HG03457 (cell line): ENCODE measurements at regions not wholly inside any gene's neighbourhood (a gene's known extent, or its start where the extent isn't known, plus 50 kb on each side); places are given as distances from the start of the nearest gene placed in this dataset.
"Not testable (repeated sequence)": the region's sequence is repeated elsewhere in the genome, so short reads cannot be mapped to it uniquely, and the experiment has no call there.

ENCODE experiments used
- ATAC-seq: cut with Tn5 transposase; IDR thresholded peaks from one replicate; pipeline ENCODE4 v1.9.1; 2021; ENCODE audit warnings: moderate number of reproducible peaks; ENCODE audit not compliant: unreplicated experiment

DNA sequence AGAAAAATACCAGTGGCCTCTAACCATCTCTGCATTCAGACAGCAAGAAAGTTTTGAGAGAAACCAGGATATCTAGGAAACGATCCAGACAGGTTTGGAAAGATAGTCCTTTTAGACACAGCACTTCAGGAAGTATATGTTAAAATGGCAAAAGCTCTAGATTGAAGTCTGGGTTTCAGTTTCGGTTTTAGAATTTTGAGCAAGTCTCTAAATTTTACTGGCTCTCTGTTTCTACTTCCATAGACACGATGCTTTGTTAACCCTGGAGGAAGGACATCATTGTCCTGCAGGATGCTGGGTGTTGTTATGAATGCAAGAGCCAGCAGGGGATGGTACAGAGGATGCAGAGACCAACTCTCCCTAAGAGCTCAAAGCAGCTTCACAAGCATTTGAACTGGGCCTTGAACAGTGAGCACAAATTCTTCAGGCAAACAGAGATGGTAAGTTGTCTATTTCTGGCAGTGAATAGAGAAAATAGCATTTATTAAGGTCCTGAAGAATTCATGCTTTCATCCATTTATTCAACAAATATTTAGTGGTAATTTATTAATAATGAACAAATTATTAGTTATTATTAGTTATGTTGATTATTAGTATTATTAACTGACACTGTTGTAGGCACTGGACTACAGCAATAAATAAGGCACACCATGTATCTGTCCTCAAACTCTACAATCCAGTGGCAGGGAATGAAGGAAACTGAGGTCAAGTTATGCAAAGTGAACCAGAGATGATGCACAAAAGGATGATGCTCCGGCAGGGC, 152.7 kb upstream of the NRP1 start:
- no peak for ATAC-seq

DNA sequence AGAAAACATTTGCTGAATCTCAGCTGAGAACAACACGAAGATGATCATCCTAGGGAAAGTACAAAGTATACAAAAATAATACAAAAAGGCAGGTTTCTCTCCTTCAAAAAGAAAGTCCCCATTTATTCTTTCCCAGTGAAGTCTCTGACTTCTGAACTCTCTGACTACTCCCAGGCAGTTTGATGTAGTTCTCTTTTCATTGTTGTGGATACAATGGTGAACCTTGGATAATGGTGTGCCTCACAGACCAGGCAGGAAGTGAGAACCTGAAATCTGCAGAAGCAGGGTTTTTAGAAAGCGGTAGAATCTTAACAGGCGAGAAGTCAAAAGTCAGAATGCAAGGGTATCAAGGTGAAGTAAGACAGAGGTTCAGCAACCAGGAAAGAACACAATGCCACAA, 150.8 kb upstream of the NRP1 start:
- ATAC-seq = no peak

DNA sequence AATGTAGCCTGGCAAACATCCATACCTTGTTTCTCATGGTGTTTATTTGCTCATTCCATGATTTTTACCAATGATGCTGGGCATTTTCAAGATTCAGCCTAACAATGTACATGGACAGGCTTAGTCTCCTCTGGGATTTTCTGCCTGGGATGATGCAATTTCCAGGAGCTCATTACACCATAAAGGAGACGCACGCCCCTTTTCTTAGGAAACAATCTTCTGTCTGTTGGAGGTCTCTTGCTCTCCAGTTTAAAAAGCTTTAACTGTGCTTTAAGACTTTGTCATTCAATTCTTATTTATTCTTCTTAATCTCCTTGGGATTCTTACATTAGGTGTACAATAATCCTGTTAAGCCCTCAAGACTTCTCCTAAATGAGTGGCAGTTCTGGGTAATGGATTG, 150.3 kb upstream of the NRP1 start:
- no peak for ATAC-seq

DNA sequence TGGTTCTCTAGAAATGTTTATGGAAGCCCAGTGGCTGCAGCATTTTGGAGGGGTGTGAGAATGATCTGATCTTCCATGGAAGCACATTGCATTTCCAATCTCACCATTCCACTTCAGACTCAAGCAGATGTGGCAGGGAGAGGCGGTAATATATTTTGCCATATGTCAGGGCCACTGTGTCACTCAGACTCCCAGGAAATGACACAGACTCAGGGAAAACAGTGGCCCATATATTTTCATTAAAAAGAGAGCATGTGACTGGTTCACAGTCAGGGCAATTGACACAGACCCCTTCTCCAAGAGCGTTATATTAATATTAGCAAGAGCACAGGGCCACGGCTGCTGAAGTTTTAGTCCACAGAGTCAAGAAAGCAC, 149.3 kb upstream of the NRP1 start:
- no peak for ATAC-seq

GRCh38 chr10:33483124-33483815, 148.8 kb upstream of the NRP1 start:
- ATAC-seq = no peak

DNA sequence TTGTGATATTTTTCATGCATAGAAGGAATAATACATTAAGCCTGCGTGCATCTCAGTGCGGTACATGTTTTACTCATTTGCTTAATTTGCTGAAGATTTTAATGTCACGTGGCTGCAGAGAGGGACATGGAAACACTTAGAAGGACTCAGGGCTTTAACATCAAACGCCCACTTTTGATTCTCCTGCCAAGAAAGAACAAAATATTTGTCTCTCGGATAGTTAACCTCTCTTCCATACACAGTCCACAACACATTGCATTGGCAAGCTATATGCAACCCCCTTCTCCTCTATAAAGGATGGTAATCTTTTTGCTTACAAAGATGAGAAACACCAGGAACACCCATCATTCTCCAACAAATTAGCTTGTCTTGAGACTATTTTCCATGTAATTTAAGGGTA, 148.0 kb upstream of the NRP1 start:
- ATAC-seq = no peak

GRCh38 chr10:33481184-33481583, 146.7 kb upstream of the NRP1 start:
- no peak for ATAC-seq

DNA sequence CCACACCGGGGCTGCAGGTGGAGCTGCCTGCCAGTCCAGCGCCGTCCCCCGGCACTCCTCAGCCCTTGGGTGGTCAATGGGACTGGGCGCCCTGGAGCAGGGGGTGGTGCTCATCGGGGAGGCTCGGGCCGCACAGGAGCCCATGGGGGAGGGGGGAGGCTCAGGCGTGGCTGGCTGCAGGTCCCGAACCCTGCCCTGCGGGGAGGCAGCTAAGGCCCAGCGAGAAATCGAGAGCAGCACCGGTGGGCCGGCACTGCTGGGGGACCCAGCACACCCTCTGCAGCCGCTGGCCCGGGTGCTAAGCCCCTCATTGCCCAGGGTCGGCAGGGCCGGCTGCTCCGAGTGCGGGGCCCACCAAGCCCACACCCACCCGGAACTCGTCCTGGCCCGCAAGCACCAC, 145.9 kb upstream of the NRP1 start:
- ATAC-seq = not testable (repeated sequence)

DNA sequence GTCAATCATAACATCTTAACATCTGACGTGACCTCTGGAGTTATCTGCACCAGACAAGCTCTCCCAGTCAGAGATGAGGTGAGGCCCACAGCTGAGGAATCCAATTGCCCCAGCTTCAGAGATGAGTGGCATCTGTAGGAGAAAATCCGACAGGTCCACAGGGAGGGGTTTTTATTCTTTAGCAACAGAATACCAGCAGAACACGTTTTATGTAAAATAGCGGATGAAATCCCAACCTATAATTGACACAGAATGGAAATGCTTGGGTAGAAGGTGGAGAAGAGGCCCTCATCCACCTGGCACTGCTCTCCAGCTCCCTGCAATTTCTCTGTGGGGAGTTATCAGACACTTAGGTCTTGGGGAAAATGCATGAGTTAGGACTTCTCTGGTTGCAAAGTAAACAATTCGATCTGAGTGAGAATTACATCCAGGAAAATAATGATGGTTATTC, 144.2 kb upstream of the NRP1 start:
- ATAC-seq = no peak

DNA sequence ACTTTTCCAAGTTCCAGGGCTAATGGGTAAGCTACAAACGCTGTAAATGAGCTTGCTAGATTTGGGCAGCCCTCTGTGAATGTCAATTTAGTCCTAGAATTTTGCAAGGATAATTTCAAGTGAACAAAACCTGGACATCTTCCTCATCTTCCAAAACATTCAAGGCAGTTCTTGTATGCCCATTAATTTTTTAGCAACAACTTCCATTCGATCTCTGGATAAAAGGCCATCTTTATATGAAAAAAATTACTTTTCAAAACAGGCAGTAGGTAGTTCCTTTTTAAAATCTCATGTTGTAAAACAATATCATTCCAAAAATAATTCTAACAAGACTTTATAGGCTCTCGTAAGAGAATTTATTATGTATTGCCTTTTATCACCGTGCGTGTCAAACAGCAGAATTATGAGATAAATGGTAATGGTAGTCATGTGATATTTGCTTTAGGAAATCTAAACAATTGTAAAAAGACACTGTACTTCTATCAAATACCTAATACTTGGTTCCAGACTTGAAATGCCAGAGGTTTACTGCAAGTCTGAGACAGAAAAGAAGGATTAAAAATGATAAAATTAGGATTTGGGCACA, 143.7 kb upstream of the NRP1 start:
- no peak for ATAC-seq

GRCh38 chr10:33477291-33478088, 143.0 kb upstream of the NRP1 start:
- no peak for ATAC-seq

DNA sequence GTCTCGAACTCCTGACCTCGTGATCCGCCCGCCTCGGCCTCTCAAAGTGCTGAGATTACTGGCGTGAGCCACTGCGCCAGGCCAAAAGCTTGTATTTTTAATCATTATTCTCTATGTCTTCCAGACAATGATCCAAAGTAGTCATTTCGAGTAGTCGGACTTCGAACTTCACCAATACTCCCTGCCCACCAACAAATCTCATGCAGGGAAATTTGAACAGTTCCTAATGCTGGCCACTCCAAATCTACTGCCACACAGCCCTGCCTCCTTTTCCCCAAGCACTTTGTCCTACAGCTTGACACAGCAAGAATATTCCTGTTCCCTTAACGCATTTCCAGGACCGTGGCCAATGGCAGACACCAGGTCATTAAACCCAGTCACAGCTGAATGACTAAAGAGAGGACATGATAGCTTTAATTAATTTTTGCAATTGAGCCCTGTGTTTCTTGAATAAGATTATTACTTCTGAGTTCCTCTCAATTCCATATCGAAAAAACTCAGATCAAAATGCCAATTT, 142.3 kb upstream of the NRP1 start:
- no peak for ATAC-seq

GRCh38 chr10:33473688-33474087, 139.2 kb upstream of the NRP1 start:
- ATAC-seq = no peak

DNA sequence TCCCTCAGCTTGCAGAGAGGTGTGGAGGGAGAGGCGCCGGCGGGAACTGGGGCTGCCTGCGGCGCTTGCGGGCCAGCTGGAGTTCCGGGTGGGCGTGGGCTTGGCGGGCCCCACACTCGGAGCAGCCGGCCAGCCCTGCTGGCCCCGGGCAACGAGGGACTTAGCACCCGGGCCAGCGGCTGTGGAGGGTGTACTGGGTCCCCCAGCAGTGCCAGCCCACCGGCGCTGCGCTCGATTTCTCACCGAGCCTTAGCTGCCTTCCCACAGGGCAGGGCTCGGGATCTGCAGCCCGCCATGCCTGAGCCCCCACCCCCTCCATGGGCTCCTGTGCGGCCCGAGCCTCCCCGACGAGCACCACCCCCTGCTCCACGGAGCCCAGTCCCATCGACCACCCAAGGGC, 133.5 kb upstream of the NRP1 start:
- ATAC-seq = not testable (repeated sequence)

DNA sequence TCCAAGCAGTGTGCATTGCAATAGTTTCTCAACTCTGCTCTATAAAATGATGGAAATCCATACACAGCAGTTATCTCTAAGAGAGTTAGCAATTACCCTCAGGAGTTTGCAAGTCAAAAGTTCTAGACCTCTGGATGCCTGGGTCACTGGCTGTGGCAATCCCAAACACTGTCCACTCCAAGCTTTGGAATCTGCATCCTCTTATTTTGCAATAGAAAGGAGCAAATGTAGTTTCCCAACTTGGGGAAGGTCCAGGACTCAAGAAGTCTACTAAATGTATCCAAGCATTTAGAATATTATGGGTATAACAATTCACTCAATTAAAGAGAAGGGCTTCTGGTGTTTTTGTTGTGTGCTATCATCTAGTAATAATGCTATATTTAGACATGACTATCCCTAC, 131.3 kb upstream of the NRP1 start:
- no peak for ATAC-seq

GRCh38 chr10:33463011-33463410, 128.5 kb upstream of the NRP1 start:
- no peak for ATAC-seq

DNA sequence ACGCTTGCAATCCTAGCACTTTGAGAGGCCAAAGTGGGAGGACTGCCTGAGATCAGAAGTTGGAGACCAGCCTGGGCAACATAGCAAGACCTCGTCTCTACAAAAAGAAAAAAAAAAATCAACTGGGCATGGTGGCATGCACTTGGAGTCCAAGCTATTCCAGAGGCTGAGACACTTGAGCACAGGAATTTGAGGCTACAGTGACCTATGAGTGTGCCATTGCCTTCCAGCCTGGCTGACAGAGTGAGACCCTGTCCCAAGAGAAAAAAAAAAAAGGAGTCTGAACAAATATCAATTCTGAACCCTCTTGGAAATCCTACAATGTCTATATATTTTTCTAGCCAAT, 126.8 kb upstream of the NRP1 start:
- ATAC-seq = no peak

DNA sequence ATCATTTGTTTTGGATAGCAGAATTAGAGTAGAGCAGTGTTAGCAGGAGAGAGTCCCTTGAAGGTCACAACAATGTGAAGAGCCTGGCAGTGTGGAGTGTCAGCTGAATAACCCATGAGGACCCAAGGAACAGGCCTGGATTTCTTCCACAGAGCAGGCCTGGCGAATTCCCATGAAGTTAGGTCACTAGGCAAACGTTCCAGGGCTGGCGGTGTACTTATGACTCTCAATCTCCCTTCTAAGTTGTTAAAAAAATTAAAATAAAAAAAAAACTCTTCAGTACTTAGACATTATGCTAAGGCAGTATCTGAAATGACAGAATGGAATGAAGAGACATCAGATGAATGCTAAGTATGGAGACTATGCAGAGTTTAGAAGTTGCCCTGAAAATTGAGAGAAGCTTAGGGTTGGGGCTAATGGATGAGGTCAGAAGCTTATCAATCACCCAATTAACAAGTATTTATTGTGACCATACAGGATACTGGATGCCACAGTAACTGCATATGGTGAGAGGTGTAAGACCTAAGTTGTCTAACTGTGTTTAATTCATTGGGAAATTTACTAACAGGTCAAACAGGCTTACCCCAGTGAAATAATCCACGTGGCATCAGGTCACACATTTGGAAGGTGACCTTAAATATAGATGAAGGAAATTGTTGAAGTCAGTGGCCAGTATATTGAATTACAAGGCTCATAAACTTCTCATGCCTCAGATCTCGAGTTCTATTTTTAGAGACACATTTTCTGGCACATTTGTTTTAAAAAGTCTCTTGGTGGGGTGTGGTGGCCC, 126.2 kb upstream of the NRP1 start:
- no peak for ATAC-seq

DNA sequence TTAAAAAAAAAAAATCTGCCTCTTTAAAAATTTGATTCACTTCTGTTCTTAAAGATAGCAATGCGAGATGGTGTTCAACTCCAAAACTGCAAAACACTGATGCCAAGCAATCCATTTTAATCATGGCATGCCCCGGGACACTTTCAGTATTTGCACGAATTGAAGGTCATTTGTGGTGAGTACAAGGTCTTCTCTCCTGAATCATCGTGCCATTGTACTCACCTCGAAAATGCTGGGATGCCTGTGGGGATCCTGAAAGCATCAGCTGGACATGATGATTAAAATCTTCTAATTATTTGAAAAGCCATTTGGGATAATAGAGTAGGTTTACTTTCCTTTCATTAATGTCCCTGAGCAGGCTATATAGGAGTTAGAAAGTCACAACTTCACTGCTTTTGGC, 125.1 kb upstream of the NRP1 start:
- ATAC-seq = no peak

- ATAC-seq = no peak
Observed at GRCh38 chr10:33455029-33455428, 120.6 kb upstream of the NRP1 start.

DNA sequence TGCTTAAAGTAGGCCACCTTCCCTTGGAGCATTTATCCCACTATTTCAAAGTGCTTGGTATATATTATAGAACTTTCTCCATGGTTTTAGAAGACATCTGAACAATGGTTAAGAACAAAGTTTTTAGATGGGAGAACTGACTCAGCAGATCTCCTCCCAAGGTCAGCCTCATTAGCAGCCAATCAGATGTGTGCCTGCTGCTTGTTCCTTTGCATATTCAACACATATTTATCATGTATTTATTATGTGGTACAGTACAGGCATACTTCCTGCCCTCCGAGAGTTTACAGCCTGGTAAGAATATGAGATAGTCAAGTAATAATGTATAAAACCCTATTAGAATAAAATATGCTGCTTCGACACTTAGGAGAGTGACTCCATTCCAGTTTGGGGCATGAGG, 120.1 kb upstream of the NRP1 start:
- ATAC-seq = no peak
